B cell (primary cell): ENCODE measurements at regions not wholly inside any gene's neighbourhood (a gene's known extent, or its start where the extent isn't known, plus 50 kb on each side); places are given as distances from the start of the nearest gene placed in this dataset.

ENCODE experiments used
- EZH2 ChIP-seq: IDR thresholded peaks from 2 replicates; pipeline ENCODE4 v1.6.1; 2012; ENCODE audit warnings: borderline replicate concordance, low read depth, mild to moderate bottlenecking, moderate library complexity, low read length; ENCODE audit not compliant: insufficient read depth, poor library complexity, severe bottlenecking
- TF ChIP-seq, protein P1 (sequence below): fragments of 200-600 bp; IDR thresholded peaks from one replicate; pipeline ENCODE4 v1.8.0; 2022; ENCODE audit warnings: antibody characterized with exemption, mild to moderate bottlenecking

GRCh38 chr1:113210248-113210647 lies 137.2 kb downstream of the LRIG2 start:
- TF ChIP-seq, protein P1, sequence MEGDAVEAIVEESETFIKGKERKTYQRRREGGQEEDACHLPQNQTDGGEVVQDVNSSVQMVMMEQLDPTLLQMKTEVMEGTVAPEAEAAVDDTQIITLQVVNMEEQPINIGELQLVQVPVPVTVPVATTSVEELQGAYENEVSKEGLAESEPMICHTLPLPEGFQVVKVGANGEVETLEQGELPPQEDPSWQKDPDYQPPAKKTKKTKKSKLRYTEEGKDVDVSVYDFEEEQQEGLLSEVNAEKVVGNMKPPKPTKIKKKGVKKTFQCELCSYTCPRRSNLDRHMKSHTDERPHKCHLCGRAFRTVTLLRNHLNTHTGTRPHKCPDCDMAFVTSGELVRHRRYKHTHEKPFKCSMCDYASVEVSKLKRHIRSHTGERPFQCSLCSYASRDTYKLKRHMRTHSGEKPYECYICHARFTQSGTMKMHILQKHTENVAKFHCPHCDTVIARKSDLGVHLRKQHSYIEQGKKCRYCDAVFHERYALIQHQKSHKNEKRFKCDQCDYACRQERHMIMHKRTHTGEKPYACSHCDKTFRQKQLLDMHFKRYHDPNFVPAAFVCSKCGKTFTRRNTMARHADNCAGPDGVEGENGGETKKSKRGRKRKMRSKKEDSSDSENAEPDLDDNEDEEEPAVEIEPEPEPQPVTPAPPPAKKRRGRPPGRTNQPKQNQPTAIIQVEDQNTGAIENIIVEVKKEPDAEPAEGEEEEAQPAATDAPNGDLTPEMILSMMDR, result no peak
- no peak for TF ChIP-seq EZH2
